ENCODE measurements at regions not wholly inside any gene's neighbourhood (a gene's known extent, or its start where the extent isn't known, plus 50 kb on each side); places are given as distances from the start of the nearest gene placed in this dataset.

GRCh38 chr3:157741607-157742006 is 238.4 kb upstream of the VEPH1 start:
- TF ChIP-seq EP300 (IDR thresholded peaks at IDR 0.05), result no peak
- TF ChIP-seq, protein P1, sequence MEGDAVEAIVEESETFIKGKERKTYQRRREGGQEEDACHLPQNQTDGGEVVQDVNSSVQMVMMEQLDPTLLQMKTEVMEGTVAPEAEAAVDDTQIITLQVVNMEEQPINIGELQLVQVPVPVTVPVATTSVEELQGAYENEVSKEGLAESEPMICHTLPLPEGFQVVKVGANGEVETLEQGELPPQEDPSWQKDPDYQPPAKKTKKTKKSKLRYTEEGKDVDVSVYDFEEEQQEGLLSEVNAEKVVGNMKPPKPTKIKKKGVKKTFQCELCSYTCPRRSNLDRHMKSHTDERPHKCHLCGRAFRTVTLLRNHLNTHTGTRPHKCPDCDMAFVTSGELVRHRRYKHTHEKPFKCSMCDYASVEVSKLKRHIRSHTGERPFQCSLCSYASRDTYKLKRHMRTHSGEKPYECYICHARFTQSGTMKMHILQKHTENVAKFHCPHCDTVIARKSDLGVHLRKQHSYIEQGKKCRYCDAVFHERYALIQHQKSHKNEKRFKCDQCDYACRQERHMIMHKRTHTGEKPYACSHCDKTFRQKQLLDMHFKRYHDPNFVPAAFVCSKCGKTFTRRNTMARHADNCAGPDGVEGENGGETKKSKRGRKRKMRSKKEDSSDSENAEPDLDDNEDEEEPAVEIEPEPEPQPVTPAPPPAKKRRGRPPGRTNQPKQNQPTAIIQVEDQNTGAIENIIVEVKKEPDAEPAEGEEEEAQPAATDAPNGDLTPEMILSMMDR (IDR thresholded peaks at IDR 0.05), result no peak
- TF ChIP-seq POLR2A (IDR thresholded peaks at IDR 0.05; ENCODE audit: low read depth), result no peak
- no peak for TF ChIP-seq POLR2AphosphoS5 (IDR thresholded peaks at IDR 0.05)
